Superior temporal gyrus (tissue), 1 donor: ENCODE measurements at regions not wholly inside any gene's neighbourhood (a gene's known extent, or its start where the extent isn't known, plus 50 kb on each side); places are given as distances from the start of the nearest gene placed in this dataset.
"Not testable (repeated sequence)": the region's sequence is repeated elsewhere in the genome, so short reads cannot be mapped to it uniquely, and the experiment has no call there.

Experiments
- DNase-seq: peaks from one replicate; pipeline ENCODE4 v3.0.0-alpha.2; 2016; ENCODE audit errors: extremely low spot score

- no peak for DNase-seq
Measured at GRCh38 chrX:20715176-20715575, 448.5 kb upstream of the RPS6KA3 start.

- DNase-seq: no peak
Measured at GRCh38 chrX:20712811-20713210, 446.1 kb upstream of the RPS6KA3 start.

DNA sequence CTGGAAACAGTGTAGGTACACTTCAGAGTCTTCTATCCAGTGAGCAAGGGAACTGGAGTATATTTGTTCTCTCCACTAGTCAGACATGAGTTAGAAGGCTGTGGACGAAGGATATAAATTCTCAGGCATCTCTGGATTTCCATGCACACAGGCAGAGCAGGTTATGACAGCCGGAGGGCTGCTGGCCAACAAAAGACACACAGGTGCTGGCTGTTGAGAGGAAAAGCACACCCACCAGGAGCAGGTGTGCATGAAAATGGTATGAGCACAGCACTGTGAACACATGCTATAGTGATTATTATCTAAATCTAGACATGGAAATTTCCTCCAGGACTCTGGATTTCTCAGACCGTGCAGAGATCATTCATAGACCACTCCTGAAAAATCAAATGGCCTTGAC lies 444.7 kb upstream of the RPS6KA3 start:
- DNase-seq: no peak

DNA sequence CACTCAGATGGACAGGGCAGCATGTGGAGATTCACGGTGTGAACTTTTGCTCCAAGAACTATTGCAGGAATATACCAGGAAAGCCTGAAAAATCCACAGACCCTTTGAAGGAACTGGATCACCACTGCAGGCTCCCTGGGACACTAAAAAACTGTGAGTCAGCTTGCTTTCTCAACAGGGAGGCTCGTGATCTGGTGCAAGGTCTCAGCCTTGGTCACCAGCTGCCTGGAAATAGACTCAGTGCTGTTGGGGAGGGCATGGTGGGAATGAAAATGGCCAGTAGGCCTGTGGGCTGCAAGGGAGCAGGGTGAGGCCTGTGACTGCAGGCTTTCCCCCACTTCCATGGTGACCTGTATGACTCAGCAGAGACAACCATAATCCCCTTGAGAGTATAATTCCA lies 426.4 kb upstream of the RPS6KA3 start:
- DNase-seq: no peak

DNA sequence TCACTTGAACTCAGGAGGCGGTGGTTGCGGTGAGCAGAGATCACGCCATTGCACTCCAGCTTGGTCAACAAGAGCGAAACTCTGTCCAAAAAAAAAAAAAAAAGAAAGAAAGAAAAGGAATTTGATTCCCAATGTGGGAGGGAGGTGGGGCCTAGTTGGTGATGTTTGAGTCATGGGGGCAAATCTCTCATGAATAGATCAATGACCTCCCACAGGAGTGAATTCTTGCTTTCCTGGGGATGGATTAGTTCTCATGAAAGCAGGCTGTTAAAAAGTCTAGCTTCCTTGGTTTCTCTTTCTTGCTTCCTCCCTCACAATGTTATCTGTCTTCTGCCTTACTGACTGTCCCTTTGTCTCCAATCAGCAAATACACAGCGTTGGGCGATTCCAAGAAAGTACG lies 419.5 kb upstream of the RPS6KA3 start:
- no peak for DNase-seq

DNA sequence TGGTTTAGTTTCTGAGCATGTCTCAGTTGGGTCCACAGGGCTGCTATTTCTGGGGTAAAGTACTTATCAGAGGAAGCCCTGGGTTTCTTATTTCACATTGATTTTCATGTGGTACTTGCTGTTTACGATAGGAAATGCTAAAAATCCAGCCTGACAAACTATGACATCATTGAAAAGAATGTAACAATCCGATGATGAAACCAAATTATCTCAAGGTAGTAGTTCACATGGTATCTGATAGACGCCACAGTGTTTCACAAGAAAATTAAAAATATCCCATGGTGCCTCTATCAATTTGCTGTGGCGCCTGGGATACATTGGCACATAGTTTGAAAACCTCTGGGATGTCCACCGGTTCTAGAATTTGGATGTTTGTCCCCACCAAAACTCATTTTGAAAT lies 418.9 kb upstream of the RPS6KA3 start:
- no peak for DNase-seq

DNA sequence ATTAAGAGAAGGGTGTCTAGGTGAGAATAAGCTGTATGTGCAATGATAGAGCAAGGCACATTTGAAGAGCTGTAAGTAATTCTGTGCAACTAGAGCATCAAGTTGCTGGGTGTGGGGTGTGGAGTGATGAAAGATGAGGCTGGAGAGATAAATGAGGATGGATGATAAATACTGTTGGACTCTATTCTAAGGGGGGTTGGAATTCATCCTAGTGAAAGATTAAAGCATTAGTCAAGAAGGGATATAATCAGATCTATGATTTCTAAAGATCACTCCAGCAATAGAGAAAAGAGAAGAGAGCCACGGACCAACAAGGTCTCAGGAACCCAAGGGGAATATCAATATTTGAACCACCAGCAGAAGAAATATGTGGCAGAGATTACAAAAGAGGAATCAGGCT lies 415.0 kb upstream of the RPS6KA3 start:
- DNase-seq: no peak

DNA sequence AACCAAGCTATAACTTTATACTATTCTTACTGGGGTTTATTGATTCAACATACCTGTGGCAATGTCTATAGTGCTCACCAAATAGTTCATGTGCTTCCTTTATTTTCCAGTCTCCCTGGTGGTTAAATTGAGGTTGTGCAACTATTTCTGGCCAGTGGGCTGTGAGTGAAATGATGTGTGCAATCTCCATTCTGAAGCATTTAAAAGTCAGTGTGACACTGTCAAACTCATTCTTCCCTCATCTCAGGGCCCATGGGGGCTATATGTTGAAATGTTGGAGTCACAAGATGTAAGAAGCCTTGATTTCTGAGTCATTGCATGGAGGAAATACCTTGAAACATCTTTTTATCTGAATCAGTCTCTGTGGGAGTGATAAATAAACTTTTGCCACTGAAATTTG lies 414.3 kb upstream of the RPS6KA3 start:
- no peak for DNase-seq

- no peak for DNase-seq
Measured at GRCh38 chrX:20672476-20672875, 405.8 kb upstream of the RPS6KA3 start.

GRCh38 chrX:20671746-20672145 lies 405.0 kb upstream of the RPS6KA3 start:
- DNase-seq: not testable (repeated sequence)

GRCh38 chrX:20670611-20671010 lies 403.9 kb upstream of the RPS6KA3 start:
- DNase-seq: no peak

- peak; percentile 5 for DNase-seq
Measured at GRCh38 chrX:20668550-20668949, 401.8 kb upstream of the RPS6KA3 start.

GRCh38 chrX:20666331-20666730 lies 399.6 kb upstream of the RPS6KA3 start:
- DNase-seq: peak; percentile 17

- peak; percentile 11 for DNase-seq
Measured at GRCh38 chrX:20665481-20665880, 398.8 kb upstream of the RPS6KA3 start.

DNA sequence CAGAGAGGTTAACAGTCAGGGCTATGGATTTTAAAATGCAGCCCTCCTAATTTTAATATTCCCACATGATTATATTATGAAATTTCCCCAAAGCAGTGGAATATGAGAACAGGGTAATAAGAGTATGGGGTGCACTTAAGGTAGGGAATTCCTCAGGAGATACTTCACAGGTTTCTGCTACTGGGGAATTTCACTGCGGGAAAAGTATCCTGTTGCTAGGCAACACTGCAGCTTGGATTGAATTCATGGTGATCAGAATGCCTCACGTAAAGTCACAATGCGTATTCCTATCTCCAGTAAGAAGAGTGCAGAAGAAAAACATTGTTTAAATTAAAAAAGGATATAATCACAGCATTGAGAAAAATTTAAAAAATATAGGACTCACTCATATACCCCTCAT lies 398.1 kb upstream of the RPS6KA3 start:
- peak; percentile 28 for DNase-seq

- DNase-seq: no peak
Measured at GRCh38 chrX:20664131-20664530, 397.4 kb upstream of the RPS6KA3 start.

DNA sequence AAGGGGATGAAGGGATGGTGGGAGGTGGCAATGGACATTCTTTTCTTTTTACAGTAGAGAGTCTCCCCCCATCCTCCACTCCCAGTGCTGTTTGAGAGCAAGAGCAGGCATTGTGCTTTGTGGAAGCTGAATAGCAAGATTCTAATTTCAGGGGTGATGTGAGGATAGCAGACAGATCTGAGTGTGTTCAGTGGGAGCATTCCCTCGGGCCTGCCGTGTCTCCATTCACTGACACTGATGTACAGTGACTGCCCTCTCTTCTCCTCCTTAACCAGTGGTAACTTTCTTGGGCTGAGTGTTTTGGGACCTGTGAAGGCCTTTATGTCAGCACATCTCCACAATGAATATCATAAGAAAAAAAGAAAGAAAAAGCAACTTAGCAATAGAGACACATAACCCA lies 396.6 kb upstream of the RPS6KA3 start:
- peak; percentile 15 for DNase-seq

GRCh38 chrX:20656721-20657120 lies 390.0 kb upstream of the RPS6KA3 start:
- DNase-seq: no peak

DNA sequence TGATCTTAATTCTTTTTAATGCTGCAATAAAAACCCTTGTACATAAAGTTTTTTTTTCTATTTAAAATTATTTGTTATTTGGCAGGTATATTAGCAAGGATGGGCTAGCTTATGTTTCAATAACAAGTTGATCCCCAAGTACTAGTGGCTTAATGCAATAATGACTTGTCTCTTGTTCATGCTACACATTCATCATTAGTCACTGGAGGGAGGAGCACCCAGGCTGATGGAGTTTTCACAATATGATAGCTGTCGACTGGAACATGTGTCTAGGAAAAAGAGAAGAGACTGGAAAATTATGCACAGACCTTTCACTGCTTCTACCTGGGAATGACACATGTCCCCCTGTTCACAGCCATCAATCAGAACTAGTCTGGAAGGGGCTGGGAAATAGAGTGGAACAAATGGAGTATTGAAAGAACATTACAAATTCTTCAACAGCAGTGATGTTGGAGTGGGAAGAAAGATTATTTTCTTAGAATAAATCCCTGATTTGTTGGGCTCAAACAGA lies 387.9 kb upstream of the RPS6KA3 start:
- no peak for DNase-seq

DNA sequence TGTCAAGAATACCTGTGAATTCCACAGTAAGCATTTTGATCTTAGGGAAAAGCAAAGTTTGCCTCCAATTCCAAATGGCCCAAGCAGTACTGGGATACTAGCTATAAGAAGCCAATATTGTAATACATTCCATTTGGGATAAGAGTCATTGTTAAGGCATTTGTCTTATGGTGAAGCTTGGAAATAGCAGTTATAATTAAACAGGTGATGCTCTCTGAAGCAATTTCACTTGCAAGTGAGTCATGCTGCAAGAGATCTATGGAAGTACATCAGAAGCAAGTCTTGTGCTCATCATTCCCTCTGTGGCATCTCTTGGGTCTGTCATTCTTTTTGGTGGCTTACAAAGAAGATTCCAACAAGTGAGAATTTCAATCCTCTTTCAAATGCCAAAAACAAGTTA lies 386.4 kb upstream of the RPS6KA3 start:
- no peak for DNase-seq

DNA sequence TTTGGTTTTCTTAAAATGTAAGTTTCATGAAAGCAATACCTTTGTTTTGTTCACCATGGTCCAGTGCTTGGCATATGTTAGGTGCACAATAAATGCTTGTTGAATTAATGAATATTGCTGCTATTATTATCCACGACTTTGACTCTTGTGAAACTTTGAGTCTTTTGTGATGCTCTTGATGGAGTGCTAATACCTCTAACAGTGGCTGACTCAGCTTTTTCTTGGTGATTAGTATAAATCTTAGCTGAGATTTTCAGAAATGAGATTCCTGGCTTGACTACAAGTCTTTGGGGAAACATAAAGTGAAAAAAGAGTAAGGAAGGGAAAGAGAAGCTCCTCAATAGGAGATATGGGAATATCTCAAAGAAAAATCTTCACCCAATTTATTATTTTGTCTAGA lies 375.2 kb upstream of the RPS6KA3 start:
- no peak for DNase-seq

- no peak for DNase-seq
Measured at GRCh38 chrX:20639115-20639514, 372.4 kb upstream of the RPS6KA3 start.

DNA sequence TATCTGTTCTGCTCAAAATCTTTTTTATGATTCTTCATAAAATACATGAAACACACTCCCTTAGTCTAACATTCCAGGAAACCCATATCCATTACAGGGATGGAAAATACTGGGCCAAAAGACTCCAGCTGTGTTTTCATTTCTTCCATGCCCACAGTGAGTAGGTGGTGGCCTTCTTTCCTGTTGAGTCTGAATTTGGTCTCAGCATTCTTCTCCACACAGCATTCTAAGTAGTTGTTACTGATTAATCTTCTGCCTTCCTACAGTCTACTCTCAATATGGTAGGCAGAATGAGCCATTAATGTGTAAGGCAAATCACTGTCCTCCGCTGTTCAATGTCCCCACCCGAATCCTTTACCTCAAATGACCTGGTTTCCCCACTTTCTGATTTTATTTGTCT lies 370.6 kb upstream of the RPS6KA3 start:
- DNase-seq: peak; percentile 8

- DNase-seq: no peak
Measured at GRCh38 chrX:20633451-20633850, 366.7 kb upstream of the RPS6KA3 start.

DNA sequence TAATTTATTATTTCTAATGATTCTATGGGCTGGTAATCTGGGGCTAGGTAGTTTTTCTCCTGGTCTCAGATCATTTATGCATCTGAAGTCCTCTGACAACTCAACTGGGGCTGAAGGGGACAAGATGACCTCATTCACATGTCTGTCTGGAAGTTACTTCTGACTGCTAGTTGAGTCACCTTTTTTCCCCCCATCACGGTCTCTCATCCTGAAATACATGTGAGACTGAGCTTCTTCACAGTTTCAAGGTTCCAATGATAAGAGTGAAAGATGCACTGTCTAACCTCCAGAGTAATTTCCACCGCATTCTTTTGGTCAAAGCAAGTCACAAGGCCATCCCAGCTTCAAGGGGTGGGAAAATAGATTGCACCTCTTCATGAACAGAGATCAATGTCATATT lies 356.7 kb upstream of the RPS6KA3 start:
- DNase-seq: no peak
